ENCODE measurements at regions not wholly inside any gene's neighbourhood (a gene's known extent, or its start where the extent isn't known, plus 50 kb on each side); places are given as distances from the start of the nearest gene placed in this dataset.
A peak's percentile ranks its signal among the peaks of the same experiment; 100 is the strongest.

GRCh38 chr3:5270666-5271371, 83.3 kb downstream of the EDEM1 start:
- DNase-seq (ENCODE audit: low read depth): no peak

GRCh38 chr3:5271372-5271683, 83.8 kb downstream of the EDEM1 start:
- no peak for DNase-seq (ENCODE audit: low read depth)

GRCh38 chr3:5272387-5272786, 84.9 kb downstream of the EDEM1 start:
- DNase-seq (ENCODE audit: low read depth): no peak

GRCh38 chr3:5274091-5274490, 86.6 kb downstream of the EDEM1 start:
- no peak for DNase-seq (ENCODE audit: low read depth)

- DNase-seq (ENCODE audit: low read depth): peak; percentile 52
These were observed 88.0 kb downstream of the EDEM1 start for GRCh38 chr3:5275529-5275928.

- no peak for DNase-seq (ENCODE audit: low read depth)
These were observed 89.4 kb downstream of the EDEM1 start for GRCh38 chr3:5276934-5277333.

GRCh38 chr3:5277612-5278236, 90.2 kb downstream of the EDEM1 start:
- DNase-seq (ENCODE audit: low read depth): no peak

- no peak for DNase-seq (ENCODE audit: low read depth)
These were observed 91.2 kb downstream of the EDEM1 start for GRCh38 chr3:5278666-5279065.

- DNase-seq (ENCODE audit: low read depth): no peak
These were observed 95.2 kb downstream of the EDEM1 start for GRCh38 chr3:5282703-5283102.

- DNase-seq (ENCODE audit: low read depth): no peak
These were observed 97.9 kb downstream of the EDEM1 start for GRCh38 chr3:5285439-5285838.

- DNase-seq (ENCODE audit: low read depth): no peak
These were observed 103.4 kb downstream of the EDEM1 start for GRCh38 chr3:5290915-5291314.

- DNase-seq (ENCODE audit: low read depth): no peak
These were observed 105.0 kb downstream of the EDEM1 start for GRCh38 chr3:5292512-5292911.

GRCh38 chr3:5293207-5293606, 105.7 kb downstream of the EDEM1 start:
- no peak for DNase-seq (ENCODE audit: low read depth)

GRCh38 chr3:5294356-5294755, 106.8 kb downstream of the EDEM1 start:
- peak; percentile 3 for DNase-seq (ENCODE audit: low read depth)

- DNase-seq (ENCODE audit: low read depth): no peak
These were observed 107.7 kb downstream of the EDEM1 start for GRCh38 chr3:5295191-5295690.

- DNase-seq (ENCODE audit: low read depth): no peak
These were observed 108.9 kb downstream of the EDEM1 start for GRCh38 chr3:5296362-5296761.

GRCh38 chr3:5297895-5298294, 110.4 kb downstream of the EDEM1 start:
- DNase-seq (ENCODE audit: low read depth): no peak

GRCh38 chr3:5298453-5298852, 110.9 kb downstream of the EDEM1 start:
- DNase-seq (ENCODE audit: low read depth): no peak

GRCh38 chr3:5299161-5299560, 111.7 kb downstream of the EDEM1 start:
- DNase-seq (ENCODE audit: low read depth): no peak

GRCh38 chr3:5300638-5301037, 113.1 kb downstream of the EDEM1 start:
- no peak for DNase-seq (ENCODE audit: low read depth)

- no peak for DNase-seq (ENCODE audit: low read depth)
These were observed 114.3 kb downstream of the EDEM1 start for GRCh38 chr3:5301651-5302297.

- DNase-seq (ENCODE audit: low read depth): no peak
These were observed 115.2 kb downstream of the EDEM1 start for GRCh38 chr3:5302661-5303060.

GRCh38 chr3:5304188-5304587, 116.7 kb downstream of the EDEM1 start:
- no peak for DNase-seq (ENCODE audit: low read depth)

Measured in amniotic epithelial cell (primary cell).